ENCODE measurements at regions not wholly inside any gene's neighbourhood (a gene's known extent, or its start where the extent isn't known, plus 50 kb on each side); places are given as distances from the start of the nearest gene placed in this dataset.

- TF ChIP-seq CTCF (conservative IDR thresholded peaks at IDR 0.05; ENCODE audit: low read length) (no peak), EZH2phosphoT487 (IDR thresholded peaks at IDR 0.05; ENCODE audit: borderline replicate concordance) (no peak)
Measured at GRCh38 chr2:56107502-56108220, 76.1 kb upstream of the CCDC85A start.
